ENCODE measurements at regions not wholly inside any gene's neighbourhood (a gene's known extent, or its start where the extent isn't known, plus 50 kb on each side); places are given as distances from the start of the nearest gene placed in this dataset.

DNA sequence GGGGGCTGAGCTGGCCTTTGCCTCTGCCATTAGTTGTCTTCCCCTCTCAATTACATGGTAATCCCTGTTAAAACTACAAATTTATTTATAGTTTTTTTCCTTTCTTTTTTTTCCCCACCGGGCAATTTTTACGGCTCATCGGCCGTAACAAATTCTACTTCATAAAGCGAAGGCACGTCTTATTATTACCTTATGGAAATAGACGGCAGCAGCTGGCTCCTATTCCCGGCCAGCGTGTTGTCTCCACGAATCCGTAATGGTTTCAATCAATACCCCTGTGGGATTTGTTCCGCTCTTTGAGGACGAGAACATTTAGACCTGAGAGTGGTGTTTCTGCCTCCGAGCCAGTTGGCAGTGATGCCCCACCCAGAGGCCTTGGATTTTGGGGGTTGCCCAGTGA, 52.4 kb upstream of the IGSF21 start:
- no peak for TF ChIP-seq CTCF (IDR thresholded peaks at IDR 0.05; ENCODE audit: low read depth, low read length)
- TF ChIP-seq MYC (IDR thresholded peaks at IDR 0.05; ENCODE audit: low read depth, low read length) = no peak
- no peak for TF ChIP-seq POLR2A (IDR thresholded peaks at IDR 0.05; ENCODE audit: extremely low read depth, insufficient read length)
- no peak for TF ChIP-seq MAX (IDR thresholded peaks at IDR 0.05; ENCODE audit: low read depth, low read length)
